PFSK-1 (cell line): ENCODE measurements at regions not wholly inside any gene's neighbourhood (a gene's known extent, or its start where the extent isn't known, plus 50 kb on each side); places are given as distances from the start of the nearest gene placed in this dataset.

Source experiments
- POLR2AphosphoS5 ChIP-seq: IDR thresholded peaks from 2 replicates; pipeline ENCODE4 v1.6.1; 2012; ENCODE audit warnings: low read depth, mild to moderate bottlenecking, control low read depth, low read length, moderate library complexity
- SIN3A ChIP-seq: IDR thresholded peaks from 2 replicates; pipeline ENCODE4 v1.6.1; 2012; ENCODE audit warnings: mild to moderate bottlenecking, low read length, moderate library complexity, borderline replicate concordance; ENCODE audit not compliant: insufficient read depth

DNA sequence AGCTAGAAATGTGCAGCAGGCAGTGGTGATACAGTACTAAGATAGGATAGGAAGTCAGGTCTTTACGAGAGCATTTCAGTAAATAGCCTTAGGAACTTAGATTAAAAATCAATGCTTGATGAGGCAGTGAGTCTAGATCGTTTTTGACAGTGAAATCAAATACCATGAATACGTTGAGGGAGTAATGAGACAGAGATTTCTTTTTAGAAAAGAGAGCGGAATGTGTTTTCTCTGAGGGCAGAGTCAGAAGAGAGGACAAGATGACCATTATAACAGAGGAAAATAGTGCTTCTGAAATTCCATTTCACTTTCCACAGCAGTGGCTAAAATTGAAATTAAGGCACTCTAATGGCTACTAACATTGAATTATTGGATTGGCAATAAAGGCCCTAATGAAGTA, 339.6 kb downstream of the UTRN start:
- no peak for TF ChIP-seq POLR2AphosphoS5
- no peak for TF ChIP-seq SIN3A
